HTR-8/SVneo (cell line): ENCODE measurements at regions not wholly inside any gene's neighbourhood (a gene's known extent, or its start where the extent isn't known, plus 50 kb on each side); places are given as distances from the start of the nearest gene placed in this dataset.

Source experiments
- DNase-seq: peaks from one replicate; pipeline ENCODE4 v3.0.0; 2011; ENCODE audit warnings: low spot score, mixed read lengths; ENCODE audit not compliant: insufficient read length
- FAIRE-seq: peaks from 2 replicates; lab custom pipeline; 2011; peaks lifted over from hg19 to GRCh38; lab: Jason Lieb, UNC

DNA sequence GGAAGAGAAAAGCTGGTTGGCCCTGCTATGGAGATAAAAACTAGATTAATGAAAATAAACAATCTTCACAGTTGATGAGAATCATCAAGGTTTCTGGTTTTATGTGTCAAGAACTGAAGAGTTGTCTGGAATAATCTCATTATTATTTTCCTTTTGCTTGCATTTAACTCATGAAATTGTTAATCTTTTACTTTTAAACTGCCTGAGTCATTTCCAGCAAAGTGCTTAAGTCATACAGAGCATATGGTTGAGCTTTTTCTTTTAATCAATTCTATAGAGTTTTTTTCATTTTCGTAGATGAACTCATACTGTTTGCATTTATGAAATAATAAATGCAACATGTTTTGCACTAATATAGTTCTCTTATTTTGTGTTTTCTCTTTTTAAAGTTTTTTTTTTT is 747.9 kb downstream of the NXPH1 start:
- FAIRE-seq, result no peak

GRCh38 chr7:9186730-9187129 is 753.3 kb downstream of the NXPH1 start:
- no peak for FAIRE-seq

More for the DNA sequence above, 747.9 kb downstream of the NXPH1 start:
- DNase-seq, result no peak

GRCh38 chr7:9189703-9190102 is 756.3 kb downstream of the NXPH1 start:
- no peak for FAIRE-seq
- no peak for DNase-seq

More at GRCh38 chr7:9186730-9187129, 753.3 kb downstream of the NXPH1 start:
- no peak for DNase-seq

- DNase-seq (no peak), FAIRE-seq (no peak)
Measured at GRCh38 chr7:9192969-9193368, 759.6 kb downstream of the NXPH1 start.

- DNase-seq (no peak), FAIRE-seq (no peak)
Measured at GRCh38 chr7:9200626-9201025, 767.2 kb downstream of the NXPH1 start.

- FAIRE-seq (no peak), DNase-seq (no peak)
Measured at GRCh38 chr7:9201928-9202327, 768.5 kb downstream of the NXPH1 start.

DNA sequence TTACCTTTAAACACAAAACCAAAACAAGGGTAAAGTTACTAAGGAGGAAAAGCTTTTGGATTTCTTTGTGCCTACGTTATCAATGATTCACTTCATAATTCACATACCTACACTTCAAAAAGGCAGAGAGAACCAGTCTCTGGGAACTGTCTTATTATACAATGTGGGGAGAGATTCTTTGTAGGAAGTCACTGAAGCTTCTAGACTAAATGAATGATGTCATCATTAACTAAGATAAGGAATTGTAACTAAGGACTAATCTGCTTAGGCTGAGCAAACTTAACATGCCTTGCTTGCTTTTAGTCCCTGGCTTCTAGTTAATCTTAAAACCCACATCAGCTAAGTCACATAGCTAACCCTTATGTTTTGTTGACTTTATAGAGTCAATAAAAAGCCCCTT is 771.2 kb downstream of the NXPH1 start:
- FAIRE-seq (no peak), DNase-seq (no peak)

- FAIRE-seq (no peak), DNase-seq (no peak)
Measured at GRCh38 chr7:9210114-9210513, 776.7 kb downstream of the NXPH1 start.

DNA sequence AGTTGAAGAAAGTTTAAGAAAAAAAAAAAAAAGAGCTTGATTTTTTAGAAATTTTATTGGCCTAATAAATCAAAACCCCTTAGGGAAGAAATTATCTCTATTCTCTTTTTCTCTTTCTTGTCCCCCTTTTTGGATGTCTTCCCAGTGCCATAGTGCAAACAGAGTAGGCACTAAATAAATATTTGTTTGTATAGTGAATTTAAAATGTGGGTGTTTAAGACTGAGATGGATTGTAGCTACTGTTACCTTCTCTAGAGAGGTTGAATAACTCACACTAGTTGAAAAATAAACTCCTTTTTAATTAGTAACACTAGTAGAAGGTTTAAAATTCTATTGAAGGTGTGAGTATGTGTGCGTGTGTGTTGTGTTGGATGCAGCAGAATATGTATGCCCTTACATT is 783.8 kb downstream of the NXPH1 start:
- DNase-seq (no peak), FAIRE-seq (no peak)

- FAIRE-seq, result no peak
- no peak for DNase-seq
Measured at GRCh38 chr7:9226500-9226899, 793.1 kb downstream of the NXPH1 start.

DNA sequence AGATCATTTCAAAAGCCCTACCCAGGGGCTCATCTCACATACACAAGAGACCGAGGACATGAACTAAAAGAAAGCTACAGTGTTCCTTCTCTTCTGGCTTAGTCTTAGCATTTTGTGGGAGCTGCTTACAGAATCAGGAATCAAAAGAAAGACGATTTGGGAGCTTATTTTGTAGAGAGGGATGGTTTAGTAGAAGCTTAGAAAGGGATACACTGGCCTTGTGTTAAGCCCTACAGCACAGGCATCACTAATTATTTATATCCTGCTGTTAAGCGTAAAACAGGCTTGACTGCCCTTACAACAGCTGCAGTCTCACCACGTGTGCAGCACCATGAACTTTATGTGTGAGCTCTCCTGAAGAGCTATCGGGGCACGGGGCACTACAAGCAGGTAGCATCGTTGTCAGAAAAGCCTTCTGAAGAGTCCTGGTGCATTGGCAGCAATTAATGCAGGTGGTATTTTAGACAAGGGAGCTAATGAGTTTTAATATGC is 798.3 kb downstream of the NXPH1 start:
- DNase-seq, result no peak
- FAIRE-seq, result no peak

DNA sequence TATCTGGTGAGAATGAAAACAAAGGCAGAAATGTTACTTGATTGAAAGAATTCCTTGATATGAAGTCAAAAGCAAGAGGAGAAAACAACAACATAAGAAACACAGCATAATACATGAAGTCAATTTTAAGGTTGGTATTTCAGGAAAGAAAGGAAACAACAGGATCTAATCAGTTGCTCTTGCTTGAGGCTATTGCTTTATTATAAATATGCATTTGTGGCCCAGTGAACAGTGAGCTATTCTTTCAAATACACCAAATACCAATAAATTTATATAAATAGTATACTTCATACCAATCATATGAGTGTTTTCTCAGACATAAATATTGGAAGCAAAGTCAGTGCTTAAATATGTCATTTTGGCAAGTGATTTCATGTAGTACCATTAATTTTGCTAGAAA is 806.6 kb downstream of the NXPH1 start:
- DNase-seq, result no peak
- FAIRE-seq, result no peak

GRCh38 chr7:9241826-9242225 is 808.4 kb downstream of the NXPH1 start:
- FAIRE-seq, result no peak

DNA sequence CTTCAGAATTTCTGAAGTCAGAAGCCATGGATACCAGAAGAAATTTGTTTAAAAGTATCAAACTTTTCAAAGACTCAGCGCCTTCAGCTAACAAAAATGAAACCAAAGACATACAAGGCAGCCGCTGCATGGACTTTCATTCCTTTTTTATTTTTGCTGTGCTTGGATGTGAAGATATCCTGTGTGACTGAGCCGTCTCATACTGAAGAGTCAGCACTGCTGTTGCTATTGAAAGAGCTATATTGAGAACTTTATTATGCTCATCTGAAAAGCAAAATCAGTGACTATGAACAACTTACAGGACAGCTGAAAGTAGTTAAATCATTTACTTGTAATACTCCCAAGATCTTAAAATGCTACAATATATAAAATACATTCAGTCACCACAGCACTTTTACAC is 809.2 kb downstream of the NXPH1 start:
- FAIRE-seq, result no peak
- no peak for DNase-seq

More at GRCh38 chr7:9241826-9242225, 808.4 kb downstream of the NXPH1 start:
- no peak for DNase-seq

DNA sequence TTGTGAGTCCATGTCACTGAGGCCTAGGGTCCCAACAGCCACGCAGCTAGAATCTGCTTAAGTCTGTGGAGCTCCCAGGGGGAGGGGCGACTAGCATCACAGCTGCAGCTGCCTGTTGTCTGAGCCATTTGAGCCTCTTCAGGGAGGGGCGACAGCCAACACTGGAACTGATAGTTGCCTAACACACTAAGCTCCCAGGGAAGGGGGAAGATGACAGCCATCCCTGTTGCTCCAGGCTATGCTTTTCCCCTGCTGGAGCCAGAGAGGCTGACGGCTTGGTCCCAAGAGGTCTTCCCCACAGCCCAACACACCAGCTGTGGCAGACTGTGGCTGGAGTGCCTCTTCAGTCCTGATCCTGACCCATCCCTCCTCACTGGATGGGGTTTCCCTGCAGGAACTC is 817.5 kb downstream of the NXPH1 start:
- no peak for FAIRE-seq

GRCh38 chr7:9264395-9264794 is 831.0 kb downstream of the NXPH1 start:
- DNase-seq (no peak), FAIRE-seq (no peak)

More for the DNA sequence above, 817.5 kb downstream of the NXPH1 start:
- DNase-seq, result no peak

GRCh38 chr7:9280088-9280487 is 846.7 kb downstream of the NXPH1 start:
- FAIRE-seq (no peak), DNase-seq (no peak)

DNA sequence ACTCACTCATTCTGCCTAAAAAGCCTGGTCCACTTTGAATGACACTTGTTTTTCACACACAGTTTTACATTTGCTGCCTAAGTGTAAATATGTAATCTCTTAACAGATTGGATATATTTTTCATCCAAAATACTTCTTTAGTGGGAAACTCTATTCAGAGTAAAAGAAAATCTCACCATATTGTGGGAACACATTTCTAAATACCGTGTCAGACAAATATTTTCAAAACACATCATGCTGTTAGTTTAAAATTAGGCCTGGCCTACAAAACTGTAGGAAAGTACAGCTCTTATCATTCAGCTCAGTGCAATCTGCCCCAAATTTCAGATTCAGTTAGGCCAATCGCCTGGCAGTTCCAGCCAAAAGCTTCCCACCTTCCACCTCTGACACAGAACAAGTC is 849.8 kb downstream of the NXPH1 start:
- DNase-seq, result no peak
- FAIRE-seq, result no peak

- DNase-seq (no peak), FAIRE-seq (no peak)
Measured at GRCh38 chr7:9302436-9302835, 869.0 kb downstream of the NXPH1 start.

DNA sequence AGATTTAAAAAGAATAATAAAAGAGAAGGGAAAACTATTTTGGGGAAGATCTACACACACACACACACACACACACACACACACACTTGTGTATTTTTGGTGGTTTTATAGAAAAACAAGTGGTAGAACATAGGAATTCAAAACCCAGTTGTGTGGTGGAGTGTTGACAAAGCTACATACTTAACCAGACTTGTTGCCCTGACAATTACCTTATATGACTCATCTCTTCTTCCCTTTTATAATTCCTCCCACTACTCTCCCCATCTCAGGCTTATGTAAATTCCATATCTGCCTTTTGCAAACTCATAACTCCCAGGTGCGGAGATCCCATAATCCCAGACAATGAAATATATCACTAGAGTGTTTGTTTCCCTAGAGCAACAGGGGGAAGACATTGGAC is 873.7 kb downstream of the NXPH1 start:
- FAIRE-seq (no peak), DNase-seq (no peak)

GRCh38 chr7:9324513-9324912 is 891.1 kb downstream of the NXPH1 start:
- no peak for FAIRE-seq
- no peak for DNase-seq

DNA sequence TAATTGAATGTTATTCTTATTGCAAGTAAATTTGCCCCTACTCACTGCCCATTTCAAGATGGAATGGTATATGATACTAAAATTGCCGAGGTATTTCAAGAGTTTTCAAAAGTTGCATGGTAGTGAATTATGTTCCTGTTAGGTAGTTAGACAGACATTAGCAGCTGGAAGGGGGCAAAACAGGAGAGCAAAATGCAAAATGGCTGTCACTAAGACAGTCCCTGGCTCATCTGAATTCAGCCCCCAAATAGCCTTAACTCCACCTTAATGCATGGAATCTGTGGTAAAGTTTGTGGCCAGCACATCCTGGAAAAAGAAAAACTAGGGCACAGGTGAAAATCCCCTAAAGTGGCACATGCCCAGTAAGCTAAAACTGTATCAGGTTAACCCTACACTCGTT is 894.9 kb downstream of the NXPH1 start:
- FAIRE-seq, result no peak
- no peak for DNase-seq

DNA sequence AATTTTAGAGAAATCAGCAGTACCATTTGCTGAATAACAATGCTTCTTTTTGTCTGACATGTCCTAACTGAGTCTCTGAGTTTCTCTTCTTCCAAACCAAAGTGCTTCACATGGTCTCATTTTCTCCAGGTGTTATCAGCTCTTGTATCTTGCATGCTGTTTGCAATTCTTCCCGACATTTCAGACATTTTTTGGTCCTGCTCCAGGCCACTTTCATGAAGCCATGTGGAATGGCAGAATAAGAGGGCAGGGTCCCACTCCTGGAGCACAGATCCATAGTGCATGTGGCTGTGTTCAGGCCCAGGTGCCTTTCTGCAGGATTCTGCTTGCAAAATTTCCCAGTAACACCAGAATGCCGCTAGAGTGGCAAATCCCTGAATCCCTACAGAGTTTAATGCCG is 916.2 kb downstream of the NXPH1 start:
- DNase-seq (no peak), FAIRE-seq (no peak)
